HCT116 (cell line): ENCODE measurements at regions not wholly inside any gene's neighbourhood (a gene's known extent, or its start where the extent isn't known, plus 50 kb on each side); places are given as distances from the start of the nearest gene placed in this dataset.

Experiments used
- ATAC-seq: fragments of 200-7000 bp; cut with Tn5 transposase; 2 replicates; pipeline ENCODE4 v1.9.1; 2020; ENCODE audit warnings: mild to moderate bottlenecking, moderate library complexity
- BruUV-seq: library from RNA; stranded (reverse); fragments of 400-500 nt; replicated peaks from 2 replicates; lab custom pipeline; 2021; lab: Mats Ljungman, UMichigan
- CTCF ChIA-PET: fragments of 300-600 bp; sonication (Branson Sonifier 250); formaldehyde crosslinking; loops from one replicate; lab custom pipeline; 2021; ENCODE audit warnings: antibody characterized with exemption; lab: Charles Lee
- POLR2A ChIA-PET: fragments of 300-600, 350-600 bp; sonication (Branson Sonifier 250); formaldehyde crosslinking; loops from one replicate; lab custom pipeline; 2021; ENCODE audit warnings: antibody characterized with exemption; lab: Charles Lee
- RAD21 ChIA-PET, 2 experiments: fragments of 300-600 bp; sonication (Branson Sonifier 250); formaldehyde crosslinking; loops; one replicate each; lab custom pipeline; 2023; ENCODE audit warnings: low total read pairs in 2 of 2; ENCODE audit not compliant: uncharacterized antibody in 2 of 2, unreplicated experiment in 2 of 2, low non-redundant PET in 1 of 2; lab: Charles Lee
- DNase-seq: peaks from one replicate; pipeline ENCODE4 v3.0.0-alpha.2; 2010; ENCODE audit warnings: low read depth, low spot score
- H2AFZ ChIP-seq: fragments of 200-600 bp; shearing (Covaris generic), sonication (generic); 2 replicates; pipeline ENCODE4 v1.6.1; 2017; ENCODE audit warnings: low read depth, mixed run types, mixed read lengths, antibody characterized with exemption, low read length; ENCODE audit not compliant: poor library complexity, severe bottlenecking
- H3K27ac ChIP-seq: 2 replicates; pipeline ENCODE4 v1.5.1; 2012; ENCODE audit warnings: low read depth, low read length
- H3K27me3 ChIP-seq: fragments of 200-600 bp; sonication (generic); 2 replicates; pipeline ENCODE4 v1.6.1; 2016; ENCODE audit warnings: mixed run types, low read length, mixed read lengths; ENCODE audit not compliant: insufficient read depth
- H3K36me3 ChIP-seq, 2 experiments: fragments of 200-500 bp in 1 of 2; fragments of 200-600 bp in 1 of 2; sonication (Bioruptor generic) in 1 of 2; sonication (generic) in 1 of 2; 2 replicates each; pipeline versions ENCODE4 v1.5.1 to v1.6.1; 2014 to 2016; ENCODE audit warnings: low read length in 2 of 2, inconsistent platforms in 1 of 2, mixed read lengths in 1 of 2, mixed run types in 1 of 2; ENCODE audit not compliant: insufficient read depth in 2 of 2, control insufficient read depth in 1 of 2
- H3K4me1 ChIP-seq, 2 experiments: fragments of 200-600 bp in 1 of 2; sonication (generic) in 1 of 2; 2 replicates each; pipeline versions ENCODE4 v1.5.1 to v1.6.1; 2012 to 2017; ENCODE audit warnings: low read length in 2 of 2, inconsistent platforms in 1 of 2, mild to moderate bottlenecking in 1 of 2, mixed read lengths in 1 of 2, mixed run types in 1 of 2, moderate library complexity in 1 of 2; ENCODE audit not compliant: insufficient read depth in 2 of 2, control insufficient read depth in 1 of 2
- H3K4me2 ChIP-seq: fragments of 200-600 bp; sonication (generic); 2 replicates; pipeline ENCODE4 v1.6.1; 2017; ENCODE audit warnings: mixed run types, low read length, mixed read lengths
- H3K4me3 ChIP-seq, 2 experiments: fragments of 200-600 bp in 1 of 2; sonication (generic) in 1 of 2; replicated peaks in 1 of 2; 2 replicates each; pipeline ENCODE4 v1.5.1; 2011 to 2016; ENCODE audit warnings: low read length in 2 of 2, control low read depth in 1 of 2, low read depth in 1 of 2, mild to moderate bottlenecking in 1 of 2, mixed read lengths in 1 of 2, mixed run types in 1 of 2
- H3K79me2 ChIP-seq: fragments of 200-600 bp; sonication (generic); 2 replicates; pipeline ENCODE4 v1.6.1; 2017; ENCODE audit warnings: mild to moderate bottlenecking, mixed run types, low read length, moderate library complexity, mixed read lengths; ENCODE audit not compliant: insufficient read depth
- H3K9ac ChIP-seq: fragments of 200-600 bp; sonication (generic); 2 replicates; pipeline ENCODE4 v1.6.1; 2016; ENCODE audit warnings: low read length, mixed read lengths
- H3K9me2 ChIP-seq: fragments of 200-600 bp; sonication (generic), shearing (Covaris generic); 2 replicates; pipeline ENCODE4 v1.6.1; 2017; ENCODE audit warnings: mixed run types, mild to moderate bottlenecking, moderate library complexity; ENCODE audit not compliant: insufficient read depth
- H3K9me3 ChIP-seq, 2 experiments: fragments of 200-500 bp in 1 of 2; fragments of 200-600 bp in 1 of 2; sonication (Bioruptor generic) in 1 of 2; sonication (generic) in 1 of 2; 2 replicates each; pipeline ENCODE4 v1.6.1; 2014 to 2017; ENCODE audit warnings: low read length in 2 of 2, mixed read lengths in 2 of 2, inconsistent platforms in 1 of 2, low read depth in 1 of 2, mild to moderate bottlenecking in 1 of 2, mixed run types in 1 of 2, moderate library complexity in 1 of 2; ENCODE audit not compliant: control insufficient read depth in 1 of 2, insufficient read depth in 1 of 2
- H4K20me1 ChIP-seq: fragments of 200-600 bp; sonication (generic), shearing (Covaris generic); 2 replicates; pipeline ENCODE4 v1.6.1; 2017; ENCODE audit warnings: mixed run types, mild to moderate bottlenecking, moderate library complexity; ENCODE audit not compliant: insufficient read depth
- CBX3 ChIP-seq: IDR thresholded peaks from 2 replicates; pipeline ENCODE4 v1.6.1; 2012; ENCODE audit warnings: low read depth
- ELF1 ChIP-seq: IDR thresholded peaks from 2 replicates; pipeline ENCODE4 v1.6.1; 2012; ENCODE audit warnings: low read depth, borderline replicate concordance
- EZH2 ChIP-seq: fragments of 200-600 bp; sonication (generic); IDR thresholded peaks from 2 replicates; pipeline ENCODE4 v1.6.1; 2017; ENCODE audit warnings: antibody characterized with exemption, mixed run types
- EZH2phosphoT487 ChIP-seq: fragments of 200-600 bp; IDR thresholded peaks from 2 replicates; pipeline ENCODE4 v1.6.1; 2018; ENCODE audit warnings: antibody characterized with exemption, borderline replicate concordance
- FOSL1 ChIP-seq: IDR thresholded peaks from 2 replicates; pipeline ENCODE4 v1.6.1; 2012; ENCODE audit warnings: low read depth
- POLR2A ChIP-seq: IDR thresholded peaks from 2 replicates; pipeline ENCODE4 v1.7.0; 2011; ENCODE audit warnings: borderline replicate concordance; ENCODE audit not compliant: insufficient read depth, insufficient read length; ENCODE audit errors: extremely low read depth
- POLR2AphosphoS5 ChIP-seq: IDR thresholded peaks from 2 replicates; pipeline ENCODE4 v1.6.1; 2011; ENCODE audit warnings: mild to moderate bottlenecking, low read depth, low read length, moderate library complexity
- RAD21 ChIP-seq: IDR thresholded peaks from 2 replicates; pipeline ENCODE4 v1.6.1; 2012; ENCODE audit warnings: low read depth, mild to moderate bottlenecking
- SP1 ChIP-seq: IDR thresholded peaks from 2 replicates; pipeline ENCODE4 v1.6.1; 2012; ENCODE audit warnings: low read depth
- SRF ChIP-seq: IDR thresholded peaks from 2 replicates; pipeline ENCODE4 v1.6.1; 2012; ENCODE audit warnings: low read depth
- TCF7L2 ChIP-seq: IDR thresholded peaks from 2 replicates; pipeline ENCODE4 v1.7.0; 2011; ENCODE audit warnings: borderline replicate concordance, inconsistent platforms; ENCODE audit not compliant: insufficient read depth, insufficient read length; ENCODE audit errors: extremely low read depth
- ZBTB33 ChIP-seq: IDR thresholded peaks from 2 replicates; pipeline ENCODE4 v1.6.1; 2011; ENCODE audit warnings: mild to moderate bottlenecking, low read length, moderate library complexity; ENCODE audit not compliant: insufficient replicate concordance; ENCODE audit errors: extremely low read depth
- ZFX ChIP-seq: fragments of 450-650 bp; IDR thresholded peaks from 2 replicates; pipeline ENCODE4 v1.6.1; 2017
- intact Hi-C: fragments of 100-400 bp; cut with micrococcal nuclease; formaldehyde crosslinking; loops from 2 replicates; pipeline ENCODE4 v1.10.0; 2022
- TF ChIP-seq, protein P1 (sequence below): IDR thresholded peaks from 2 replicates; pipeline ENCODE4 v1.6.1; 2012
- TF ChIP-seq, protein P2 (sequence below), 3 experiments: fragments of 200-600 bp in 1 of 3; sonication (generic) in 1 of 3; IDR thresholded peaks in 2 of 3; conservative IDR thresholded peaks in 1 of 3; 2 replicates each; pipeline ENCODE4 v1.5.1; 2012 to 2017; ENCODE audit warnings: low read depth in 2 of 3, low read length in 2 of 3, antibody characterized with exemption in 1 of 3, borderline replicate concordance in 1 of 3, control low read depth in 1 of 3, mild to moderate bottlenecking in 1 of 3, mixed read lengths in 1 of 3, mixed run types in 1 of 3, moderate library complexity in 1 of 3; ENCODE audit not compliant: insufficient read depth in 1 of 3

- ChIA-PET POLR2A (no interaction called here), CTCF (no interaction called here), RAD21 (no interaction called here)
- Histone ChIP-seq H3K27ac (no peak overlapping the region), H4K20me1 (no peaks in the 10 kb centered on the region), H2AFZ (no peak overlapping the region), H3K4me1 (peaks cover 2 to 11% of the 10 kb centered on the region in 2 experiments; a peak in 2 of 4 replicates), H3K36me3 (no peaks in the 10 kb centered on the region), H3K4me3 (no peak overlapping the region), H3K79me2 (no peaks in the 10 kb centered on the region), H3K9ac (no peak overlapping the region), H3K9me3 (no peaks in the 10 kb centered on the region), H3K27me3 (no peaks in the 10 kb centered on the region), H3K9me2 (no peaks in the 10 kb centered on the region), H3K4me2 (no peak overlapping the region)
- BruUV-seq, result no TSS peak
- intact Hi-C loops, result no loop called here
- ATAC-seq, result no peak
- TF ChIP-seq SP1, result no peak
- TF ChIP-seq POLR2A, result no peak
- DNase-seq, result no peak
These were observed 272.2 kb upstream of the NEBL start for GRCh38 chr10:21169271-21169670.

GRCh38 chr10:21167288-21168010 is 270.3 kb upstream of the NEBL start:
- Histone ChIP-seq H3K9me2 (no peaks in the 10 kb centered on the region), H3K9me3 (no peaks in the 10 kb centered on the region), H3K27ac (no peak overlapping the region), H3K79me2 (no peaks in the 10 kb centered on the region), H3K4me1 (peaks cover 2 to 8% of the 10 kb centered on the region in 2 experiments; a peak in 2 of 4 replicates), H3K27me3 (no peaks in the 10 kb centered on the region), H3K4me2 (no peak overlapping the region), H3K4me3 (no peak overlapping the region), H4K20me1 (no peaks in the 10 kb centered on the region), H3K36me3 (no peaks in the 10 kb centered on the region), H3K9ac (no peak overlapping the region), H2AFZ (no peak overlapping the region)
- TF ChIP-seq FOSL1, result no peak
- no peak for TF ChIP-seq RAD21
- no peak for TF ChIP-seq ZFX
- TF ChIP-seq, protein P1, sequence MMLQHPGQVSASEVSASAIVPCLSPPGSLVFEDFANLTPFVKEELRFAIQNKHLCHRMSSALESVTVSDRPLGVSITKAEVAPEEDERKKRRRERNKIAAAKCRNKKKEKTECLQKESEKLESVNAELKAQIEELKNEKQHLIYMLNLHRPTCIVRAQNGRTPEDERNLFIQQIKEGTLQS, result no peak
- TF ChIP-seq CBX3, result no peak
- TF ChIP-seq SRF, result no peak
- TF ChIP-seq, protein P2, sequence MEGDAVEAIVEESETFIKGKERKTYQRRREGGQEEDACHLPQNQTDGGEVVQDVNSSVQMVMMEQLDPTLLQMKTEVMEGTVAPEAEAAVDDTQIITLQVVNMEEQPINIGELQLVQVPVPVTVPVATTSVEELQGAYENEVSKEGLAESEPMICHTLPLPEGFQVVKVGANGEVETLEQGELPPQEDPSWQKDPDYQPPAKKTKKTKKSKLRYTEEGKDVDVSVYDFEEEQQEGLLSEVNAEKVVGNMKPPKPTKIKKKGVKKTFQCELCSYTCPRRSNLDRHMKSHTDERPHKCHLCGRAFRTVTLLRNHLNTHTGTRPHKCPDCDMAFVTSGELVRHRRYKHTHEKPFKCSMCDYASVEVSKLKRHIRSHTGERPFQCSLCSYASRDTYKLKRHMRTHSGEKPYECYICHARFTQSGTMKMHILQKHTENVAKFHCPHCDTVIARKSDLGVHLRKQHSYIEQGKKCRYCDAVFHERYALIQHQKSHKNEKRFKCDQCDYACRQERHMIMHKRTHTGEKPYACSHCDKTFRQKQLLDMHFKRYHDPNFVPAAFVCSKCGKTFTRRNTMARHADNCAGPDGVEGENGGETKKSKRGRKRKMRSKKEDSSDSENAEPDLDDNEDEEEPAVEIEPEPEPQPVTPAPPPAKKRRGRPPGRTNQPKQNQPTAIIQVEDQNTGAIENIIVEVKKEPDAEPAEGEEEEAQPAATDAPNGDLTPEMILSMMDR (IDR thresholded peaks at IDR 0.05 in 2 of 3, conservative IDR thresholded peaks at IDR 0.05 in 1 of 3; ENCODE audit: borderline replicate concordance in 1 of 3, insufficient read depth in 1 of 3, low read depth in 2 of 3, low read length in 2 of 3), result no peak
- no peak for TF ChIP-seq EZH2
- TF ChIP-seq TCF7L2, result no peak
- no peak for TF ChIP-seq ZBTB33
- no peak for TF ChIP-seq EZH2phosphoT487
- no peak for TF ChIP-seq ELF1
- TF ChIP-seq POLR2AphosphoS5, result no peak
- CTCF ChIA-PET, result no interaction called here
- no peak for ATAC-seq
- RAD21 ChIA-PET, result no interaction called here
- intact Hi-C loops, result no loop called here
- POLR2A ChIA-PET, result no interaction called here
- no TSS peak for BruUV-seq
- DNase-seq, result no peak
